ENCODE measurements at regions not wholly inside any gene's neighbourhood (a gene's known extent, or its start where the extent isn't known, plus 50 kb on each side); places are given as distances from the start of the nearest gene placed in this dataset.

- TF ChIP-seq, protein P1, sequence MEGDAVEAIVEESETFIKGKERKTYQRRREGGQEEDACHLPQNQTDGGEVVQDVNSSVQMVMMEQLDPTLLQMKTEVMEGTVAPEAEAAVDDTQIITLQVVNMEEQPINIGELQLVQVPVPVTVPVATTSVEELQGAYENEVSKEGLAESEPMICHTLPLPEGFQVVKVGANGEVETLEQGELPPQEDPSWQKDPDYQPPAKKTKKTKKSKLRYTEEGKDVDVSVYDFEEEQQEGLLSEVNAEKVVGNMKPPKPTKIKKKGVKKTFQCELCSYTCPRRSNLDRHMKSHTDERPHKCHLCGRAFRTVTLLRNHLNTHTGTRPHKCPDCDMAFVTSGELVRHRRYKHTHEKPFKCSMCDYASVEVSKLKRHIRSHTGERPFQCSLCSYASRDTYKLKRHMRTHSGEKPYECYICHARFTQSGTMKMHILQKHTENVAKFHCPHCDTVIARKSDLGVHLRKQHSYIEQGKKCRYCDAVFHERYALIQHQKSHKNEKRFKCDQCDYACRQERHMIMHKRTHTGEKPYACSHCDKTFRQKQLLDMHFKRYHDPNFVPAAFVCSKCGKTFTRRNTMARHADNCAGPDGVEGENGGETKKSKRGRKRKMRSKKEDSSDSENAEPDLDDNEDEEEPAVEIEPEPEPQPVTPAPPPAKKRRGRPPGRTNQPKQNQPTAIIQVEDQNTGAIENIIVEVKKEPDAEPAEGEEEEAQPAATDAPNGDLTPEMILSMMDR (conservative IDR thresholded peaks at IDR 0.05 in 1 of 2, IDR thresholded peaks at IDR 0.05 in 1 of 2; ENCODE audit: extremely low read depth in 1 of 2, insufficient read depth in 1 of 2, low read depth in 1 of 2, low read length in 2 of 2), result no peak
- TF ChIP-seq EZH2 (IDR thresholded peaks at IDR 0.05; ENCODE audit: borderline replicate concordance, low read length), result no peak
These were observed 322.8 kb upstream of the SORCS1 start for GRCh38 chr10:107487284-107487683.
